ENCODE measurements at regions not wholly inside any gene's neighbourhood (a gene's known extent, or its start where the extent isn't known, plus 50 kb on each side); places are given as distances from the start of the nearest gene placed in this dataset.
"Not testable (repeated sequence)": the region's sequence is repeated elsewhere in the genome, so short reads cannot be mapped to it uniquely, and the experiment has no call there.

GRCh38 chr17:20681746-20682722, 102.5 kb downstream of the CDRT15L2 start:
- DNase-seq (ENCODE audit: low read depth in 2 of 2), result not testable (repeated sequence)

- DNase-seq (ENCODE audit: low read depth in 2 of 2), result not testable (repeated sequence)
Observed at GRCh38 chr17:20683651-20684229, 104.2 kb downstream of the CDRT15L2 start.

GRCh38 chr17:20684975-20685374, 105.5 kb downstream of the CDRT15L2 start:
- not testable (repeated sequence) for DNase-seq (ENCODE audit: low read depth in 2 of 2)

GRCh38 chr17:20687584-20687983, 108.1 kb downstream of the CDRT15L2 start:
- not testable (repeated sequence) for DNase-seq (ENCODE audit: low read depth in 2 of 2)

- DNase-seq (ENCODE audit: low read depth in 2 of 2), result not testable (repeated sequence)
Observed at GRCh38 chr17:20689170-20689749, 109.7 kb downstream of the CDRT15L2 start.

GRCh38 chr17:20692706-20693105, 113.2 kb downstream of the CDRT15L2 start:
- not testable (repeated sequence) for DNase-seq (ENCODE audit: low read depth in 2 of 2)

GRCh38 chr17:20695871-20696270, 116.3 kb downstream of the CDRT15L2 start:
- not testable (repeated sequence) for DNase-seq (ENCODE audit: low read depth in 2 of 2)

GRCh38 chr17:20698463-20699206, 119.1 kb downstream of the CDRT15L2 start:
- DNase-seq (ENCODE audit: low read depth in 2 of 2), result not testable (repeated sequence)

GRCh38 chr17:20700528-20700927, 121.0 kb downstream of the CDRT15L2 start:
- not testable (repeated sequence) for DNase-seq (ENCODE audit: low read depth in 2 of 2)

- not testable (repeated sequence) for DNase-seq (ENCODE audit: low read depth in 2 of 2)
Observed at GRCh38 chr17:20701366-20701765, 121.8 kb downstream of the CDRT15L2 start.

GRCh38 chr17:20702692-20703091, 123.2 kb downstream of the CDRT15L2 start:
- DNase-seq (ENCODE audit: low read depth in 2 of 2), result no peak

GRCh38 chr17:20703781-20704180, 124.3 kb downstream of the CDRT15L2 start:
- no peak for DNase-seq (ENCODE audit: low read depth in 2 of 2)

GRCh38 chr17:20705186-20705585, 125.7 kb downstream of the CDRT15L2 start:
- DNase-seq (ENCODE audit: low read depth in 2 of 2), result not testable (repeated sequence)

- no peak for DNase-seq (ENCODE audit: low read depth in 2 of 2)
Observed at GRCh38 chr17:20706751-20707373, 127.3 kb downstream of the CDRT15L2 start.

GRCh38 chr17:20708821-20709220, 129.3 kb downstream of the CDRT15L2 start:
- DNase-seq (ENCODE audit: low read depth in 2 of 2), result not testable (repeated sequence)

- DNase-seq (ENCODE audit: low read depth in 2 of 2), result not testable (repeated sequence)
Observed at GRCh38 chr17:20716481-20716880, 137.0 kb downstream of the CDRT15L2 start.

GRCh38 chr17:20721171-20721570, 141.6 kb downstream of the CDRT15L2 start:
- no peak for DNase-seq (ENCODE audit: low read depth in 2 of 2)

- not testable (repeated sequence) for DNase-seq (ENCODE audit: low read depth in 2 of 2)
Observed at GRCh38 chr17:20724391-20724790, 144.9 kb downstream of the CDRT15L2 start.

- DNase-seq (ENCODE audit: low read depth in 2 of 2), result not testable (repeated sequence)
Observed at GRCh38 chr17:20727201-20727600, 147.7 kb downstream of the CDRT15L2 start.

GRCh38 chr17:20728181-20728580, 148.7 kb downstream of the CDRT15L2 start:
- no peak for DNase-seq (ENCODE audit: low read depth in 2 of 2)

GRCh38 chr17:20731131-20731530, 151.6 kb downstream of the CDRT15L2 start:
- not testable (repeated sequence) for DNase-seq (ENCODE audit: low read depth in 2 of 2)
